CD4-positive, alpha-beta memory T cell (primary cell): ENCODE measurements at regions not wholly inside any gene's neighbourhood (a gene's known extent, or its start where the extent isn't known, plus 50 kb on each side); places are given as distances from the start of the nearest gene placed in this dataset.

Experiments
- CTCF ChIA-PET: fragments of 350-600 bp; sonication (Branson Sonifier 250); formaldehyde crosslinking; loops from one replicate; lab custom pipeline; 2021; ENCODE audit warnings: inconsistent platforms; ENCODE audit not compliant: partially characterized antibody; lab: Charles Lee
- POLR2A ChIA-PET: fragments of 350-600 bp; sonication (Branson Sonifier 250); formaldehyde crosslinking; loops from one replicate; lab custom pipeline; 2021; ENCODE audit not compliant: partially characterized antibody; lab: Charles Lee
- DNase-seq, 5 donors: peaks; one replicate each; pipeline versions ENCODE4 v3.0.0 to v3.0.0-alpha.2; 2020 to 2022; ENCODE audit warnings: mixed read lengths in 1 of 5
- H3K27ac ChIP-seq: one replicate; pipeline ENCODE4 v1.7.0; 2013; ENCODE audit warnings: low read depth, low read length
- H3K27me3 ChIP-seq: 2 replicates; pipeline ENCODE4 v1.7.0; 2013; ENCODE audit warnings: mild to moderate bottlenecking, low read length, moderate library complexity; ENCODE audit not compliant: insufficient read depth
- H3K36me3 ChIP-seq: 2 replicates; pipeline ENCODE4 v1.7.0; 2013; ENCODE audit warnings: mild to moderate bottlenecking, low read length, moderate library complexity; ENCODE audit not compliant: insufficient read depth
- H3K4me1 ChIP-seq: 2 replicates; pipeline ENCODE4 v1.7.0; 2013; ENCODE audit warnings: mild to moderate bottlenecking, low read length, moderate library complexity; ENCODE audit not compliant: insufficient read depth
- H3K4me3 ChIP-seq, 2 donors: one replicate each; pipeline ENCODE4 v1.7.0; 2013; ENCODE audit warnings: low read length in 2 of 2, mild to moderate bottlenecking in 1 of 2
- H3K9me3 ChIP-seq, 2 donors: one replicate each; pipeline ENCODE4 v1.7.0; 2013; ENCODE audit warnings: low read length in 2 of 2, control low read depth in 1 of 2; ENCODE audit not compliant: control insufficient read depth in 1 of 2
- H3K27ac Mint-ChIP-seq, 7 donors: one replicate each; pipeline ENCODE4 v1.8.0; 2020 to 2021; ENCODE audit warnings: mixed read lengths in 7 of 7, mild to moderate bottlenecking in 6 of 7, inconsistent platforms in 3 of 7, moderate library complexity in 3 of 7
- H3K27me3 Mint-ChIP-seq, 2 donors: one replicate each; pipeline ENCODE4 v1.8.0; 2020 to 2021; ENCODE audit warnings: mixed read lengths in 2 of 2
- H3K36me3 Mint-ChIP-seq, 2 donors: one replicate each; pipeline ENCODE4 v1.8.0; 2020 to 2021; ENCODE audit warnings: mixed read lengths in 2 of 2, inconsistent platforms in 1 of 2, mild to moderate bottlenecking in 1 of 2
- H3K4me1 Mint-ChIP-seq, 4 donors: one replicate each; pipeline ENCODE4 v1.8.0; 2020 to 2021; ENCODE audit warnings: mixed read lengths in 4 of 4, mild to moderate bottlenecking in 1 of 4
- H3K4me3 Mint-ChIP-seq, 8 donors: one replicate each; pipeline ENCODE4 v1.8.0; 2020 to 2021; ENCODE audit warnings: mixed read lengths in 8 of 8, mild to moderate bottlenecking in 7 of 8, moderate library complexity in 6 of 8, inconsistent platforms in 3 of 8
- H3K9me3 Mint-ChIP-seq, 8 donors: one replicate each; pipeline ENCODE4 v1.8.0; 2020 to 2021; ENCODE audit warnings: mixed read lengths in 8 of 8, mild to moderate bottlenecking in 5 of 8, inconsistent platforms in 3 of 8, moderate library complexity in 1 of 8
- intact Hi-C: fragments of 100-400 bp; cut with micrococcal nuclease; formaldehyde crosslinking; loops from one replicate; pipeline ENCODE4 v1.15.1; 2023

- Histone ChIP-seq H3K27ac (no peak overlapping the region), H3K27me3 (no peaks in the 10 kb centered on the region), H3K4me1 (no peaks in the 10 kb centered on the region), H3K9me3 (no peaks in the 10 kb centered on the region), H3K36me3 (no peaks in the 10 kb centered on the region), H3K4me3 (no peak overlapping the region)
- peaks cover 20 to 21% of the 10 kb centered on the region in 2 donors for H3K27me3 Mint-ChIP-seq
- peaks cover 0 to 8% (median 7%) of the 10 kb centered on the region in 4 donors for H3K4me1 Mint-ChIP-seq
- H3K27ac Mint-ChIP-seq, result no peak overlapping the region
- no peak overlapping the region for H3K4me3 Mint-ChIP-seq
- no peak for DNase-seq
- H3K9me3 Mint-ChIP-seq, result peaks cover 0 to 7% (median 3%) of the 10 kb centered on the region in 8 donors
- ChIA-PET POLR2A (no interaction called here), CTCF (no interaction called here)
- intact Hi-C loops, result no loop called here
- no peaks in the 10 kb centered on the region for H3K36me3 Mint-ChIP-seq
These were observed 766.7 kb upstream of the TBX3 start for GRCh38 chr12:115450710-115451109.

- peaks cover 0 to 8% (median 7%) of the 10 kb centered on the region in 4 donors for H3K4me1 Mint-ChIP-seq
- no peaks in the 10 kb centered on the region for H3K4me1 ChIP-seq
- H3K27ac ChIP-seq, result no peak overlapping the region
- no peak overlapping the region for H3K27ac Mint-ChIP-seq
- no peaks in the 10 kb centered on the region for H3K27me3 ChIP-seq
- H3K36me3 ChIP-seq, result no peaks in the 10 kb centered on the region
- no peak overlapping the region for H3K4me3 ChIP-seq
- peak overlapping the region in 1 of 8 donors; percentile 52 for H3K4me3 Mint-ChIP-seq
- no peaks in the 10 kb centered on the region for H3K9me3 ChIP-seq
- intact Hi-C loops, result no loop called here
- no peak for DNase-seq
- H3K9me3 Mint-ChIP-seq, result peaks cover 0 to 7% (median 3%) of the 10 kb centered on the region in 8 donors
- ChIA-PET CTCF (no interaction called here), POLR2A (no interaction called here)
- H3K27me3 Mint-ChIP-seq, result peaks cover 20 to 21% of the 10 kb centered on the region in 2 donors
- H3K36me3 Mint-ChIP-seq, result no peaks in the 10 kb centered on the region
These were observed 766.0 kb upstream of the TBX3 start for GRCh38 chr12:115450017-115450416.

GRCh38 chr12:115449526-115449925 is 765.6 kb upstream of the TBX3 start:
- ChIA-PET POLR2A (no interaction called here), CTCF (no interaction called here)
- H3K36me3 Mint-ChIP-seq, result no peaks in the 10 kb centered on the region
- H3K4me3 Mint-ChIP-seq, result no peak overlapping the region
- peaks cover 0 to 8% (median 7%) of the 10 kb centered on the region in 4 donors for H3K4me1 Mint-ChIP-seq
- H3K27ac Mint-ChIP-seq, result no peak overlapping the region
- Histone ChIP-seq H3K36me3 (no peaks in the 10 kb centered on the region), H3K4me1 (no peaks in the 10 kb centered on the region), H3K27ac (no peak overlapping the region), H3K4me3 (no peak overlapping the region), H3K9me3 (no peaks in the 10 kb centered on the region), H3K27me3 (no peaks in the 10 kb centered on the region)
- intact Hi-C loops, result no loop called here
- no peak for DNase-seq
- peaks cover 20 to 21% of the 10 kb centered on the region in 2 donors for H3K27me3 Mint-ChIP-seq
- peaks cover 0 to 7% (median 3%) of the 10 kb centered on the region in 8 donors for H3K9me3 Mint-ChIP-seq

- H3K27ac ChIP-seq, result no peak overlapping the region
- H3K27me3 Mint-ChIP-seq, result no peaks in the 10 kb centered on the region
- H3K9me3 Mint-ChIP-seq, result no peaks in the 10 kb centered on the region
- ChIA-PET POLR2A (no interaction called here), CTCF (no interaction called here)
- no peaks in the 10 kb centered on the region for H3K27me3 ChIP-seq
- H3K4me1 Mint-ChIP-seq, result no peaks in the 10 kb centered on the region
- no peaks in the 10 kb centered on the region for H3K36me3 Mint-ChIP-seq
- H3K9me3 ChIP-seq, result no peaks in the 10 kb centered on the region
- intact Hi-C loops, result no loop called here
- no peaks in the 10 kb centered on the region for H3K36me3 ChIP-seq
- no peaks in the 10 kb centered on the region for H3K4me1 ChIP-seq
- DNase-seq, result no peak
- no peak overlapping the region for H3K27ac Mint-ChIP-seq
- no peak overlapping the region for H3K4me3 Mint-ChIP-seq
- no peak overlapping the region for H3K4me3 ChIP-seq
These were observed 760.4 kb upstream of the TBX3 start for GRCh38 chr12:115444346-115444745.

GRCh38 chr12:115443351-115443938 is 759.5 kb upstream of the TBX3 start:
- Histone ChIP-seq H3K27ac (no peak overlapping the region), H3K36me3 (no peaks in the 10 kb centered on the region), H3K4me1 (no peaks in the 10 kb centered on the region), H3K9me3 (no peaks in the 10 kb centered on the region), H3K27me3 (no peaks in the 10 kb centered on the region), H3K4me3 (no peak overlapping the region)
- ChIA-PET CTCF (no interaction called here), POLR2A (no interaction called here)
- Mint-ChIP-seq H3K36me3 (no peaks in the 10 kb centered on the region), H3K4me3 (no peak overlapping the region), H3K27ac (no peak overlapping the region), H3K27me3 (no peaks in the 10 kb centered on the region), H3K9me3 (peaks cover 0 to 1% (median 0%) of the 10 kb centered on the region in 8 donors), H3K4me1 (no peaks in the 10 kb centered on the region)
- DNase-seq, result no peak
- intact Hi-C loops, result no loop called here

- Histone ChIP-seq H3K27me3 (no peaks in the 10 kb centered on the region), H3K27ac (no peak overlapping the region), H3K36me3 (no peaks in the 10 kb centered on the region), H3K9me3 (no peaks in the 10 kb centered on the region), H3K4me1 (no peaks in the 10 kb centered on the region), H3K4me3 (no peak overlapping the region)
- H3K27ac Mint-ChIP-seq, result no peak overlapping the region
- H3K36me3 Mint-ChIP-seq, result no peaks in the 10 kb centered on the region
- no peak overlapping the region for H3K4me3 Mint-ChIP-seq
- H3K27me3 Mint-ChIP-seq, result no peaks in the 10 kb centered on the region
- H3K4me1 Mint-ChIP-seq, result no peaks in the 10 kb centered on the region
- POLR2A ChIA-PET, result no interaction called here
- CTCF ChIA-PET, result no interaction called here
- H3K9me3 Mint-ChIP-seq, result peaks cover 0 to 6% (median 3%) of the 10 kb centered on the region in 8 donors
- DNase-seq, result no peak
- intact Hi-C loops, result no loop called here
These were observed 756.5 kb upstream of the TBX3 start for GRCh38 chr12:115440438-115440837.

- H3K4me1 Mint-ChIP-seq, result no peaks in the 10 kb centered on the region
- no peaks in the 10 kb centered on the region for H3K4me1 ChIP-seq
- no peaks in the 10 kb centered on the region for H3K36me3 ChIP-seq
- H3K27me3 Mint-ChIP-seq, result no peaks in the 10 kb centered on the region
- POLR2A ChIA-PET, result no interaction called here
- H3K36me3 Mint-ChIP-seq, result no peaks in the 10 kb centered on the region
- no peak overlapping the region for H3K27ac ChIP-seq
- no peak overlapping the region for H3K4me3 Mint-ChIP-seq
- DNase-seq, result no peak
- peaks cover 0 to 10% (median 3%) of the 10 kb centered on the region in 8 donors for H3K9me3 Mint-ChIP-seq
- CTCF ChIA-PET, result no interaction called here
- H3K9me3 ChIP-seq, result no peaks in the 10 kb centered on the region
- intact Hi-C loops, result no loop called here
- H3K27ac Mint-ChIP-seq, result no peak overlapping the region
- H3K4me3 ChIP-seq, result no peak overlapping the region
- no peaks in the 10 kb centered on the region for H3K27me3 ChIP-seq
These were observed 755.1 kb upstream of the TBX3 start for GRCh38 chr12:115439008-115439601.
